Activated naive CD8-positive, alpha-beta T cell treated with anti-CD3 and anti-CD28 coated beads for 36 hours (primary cell): ENCODE measurements at regions not wholly inside any gene's neighbourhood (a gene's known extent, or its start where the extent isn't known, plus 50 kb on each side); places are given as distances from the start of the nearest gene placed in this dataset.
"Not testable (repeated sequence)": the region's sequence is repeated elsewhere in the genome, so short reads cannot be mapped to it uniquely, and the experiment has no call there.

ENCODE experiments used
- DNase-seq: peaks from one replicate; pipeline ENCODE4 v3.0.0; 2021
- H3K27ac Mint-ChIP-seq: one replicate; pipeline ENCODE4 v1.8.0; 2022; ENCODE audit warnings: mild to moderate bottlenecking, moderate library complexity, mixed read lengths
- H3K27me3 Mint-ChIP-seq: one replicate; pipeline ENCODE4 v1.8.0; 2022; ENCODE audit warnings: mild to moderate bottlenecking, mixed read lengths
- H3K36me3 Mint-ChIP-seq: one replicate; pipeline ENCODE4 v1.8.0; 2021; ENCODE audit warnings: mild to moderate bottlenecking, mixed read lengths
- H3K4me1 Mint-ChIP-seq: one replicate; pipeline ENCODE4 v1.8.0; 2021; ENCODE audit warnings: mixed read lengths
- H3K4me3 Mint-ChIP-seq: one replicate; pipeline ENCODE4 v1.8.0; 2022; ENCODE audit warnings: mild to moderate bottlenecking, moderate library complexity, mixed read lengths
- H3K9me3 Mint-ChIP-seq: one replicate; pipeline ENCODE4 v1.8.0; 2022; ENCODE audit warnings: mixed read lengths

DNA sequence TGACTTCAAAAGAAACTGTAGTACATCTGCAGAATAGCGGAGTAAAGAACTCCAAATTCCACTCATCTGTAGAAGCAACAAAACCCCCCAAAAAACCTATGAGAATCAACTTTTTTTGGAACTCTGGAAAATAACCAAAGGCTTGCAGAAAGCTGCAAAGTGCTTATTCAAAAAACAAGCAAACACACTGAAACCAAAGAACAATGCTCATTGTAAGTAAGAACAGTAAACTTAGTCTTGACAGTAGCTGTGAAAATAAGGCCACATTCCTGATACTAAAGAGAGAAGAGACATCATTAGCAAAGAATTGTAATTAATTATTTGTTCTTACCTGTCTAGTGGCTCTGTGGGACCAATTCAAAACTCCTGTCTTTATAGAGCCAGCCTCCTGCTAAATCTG is 534.3 kb upstream of the C16orf82 start:
- peaks cover 8% of the 10 kb centered on the region for H3K27me3 Mint-ChIP-seq
- H3K27ac Mint-ChIP-seq: no peak overlapping the region
- no peaks in the 10 kb centered on the region for H3K4me1 Mint-ChIP-seq
- H3K9me3 Mint-ChIP-seq: peaks cover 2% of the 10 kb centered on the region
- no peaks in the 10 kb centered on the region for H3K36me3 Mint-ChIP-seq
- H3K4me3 Mint-ChIP-seq: no peak overlapping the region
- no peak for DNase-seq

GRCh38 chr16:26542198-26542597 is 524.5 kb upstream of the C16orf82 start:
- Mint-ChIP-seq H3K4me1 (no peaks in the 10 kb centered on the region), H3K9me3 (no peaks in the 10 kb centered on the region), H3K36me3 (no peaks in the 10 kb centered on the region), H3K4me3 (no peak overlapping the region), H3K27ac (no peak overlapping the region), H3K27me3 (peaks cover 6% of the 10 kb centered on the region)
- no peak for DNase-seq

DNA sequence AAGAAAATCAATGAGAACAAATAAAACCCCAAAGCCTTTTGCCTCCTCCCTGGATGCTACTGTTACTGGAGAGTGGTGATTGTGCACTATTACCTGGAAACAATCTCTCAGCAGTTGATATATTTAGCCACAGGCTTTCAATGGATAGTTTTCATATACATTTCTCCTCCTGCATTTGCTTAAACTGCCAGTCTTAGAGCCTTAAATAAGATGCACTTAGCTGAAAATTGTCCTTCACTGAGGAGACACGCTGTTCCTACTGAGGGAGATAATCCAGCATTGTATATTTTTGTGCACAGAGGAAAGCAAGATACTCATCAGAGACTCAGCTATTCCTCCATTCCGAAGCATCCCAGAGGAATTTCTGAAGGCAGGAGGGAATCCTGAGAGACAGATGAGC is 520.2 kb upstream of the C16orf82 start:
- Mint-ChIP-seq H3K27ac (no peak overlapping the region), H3K4me1 (no peaks in the 10 kb centered on the region), H3K4me3 (no peak overlapping the region), H3K27me3 (peaks cover 9% of the 10 kb centered on the region), H3K36me3 (no peaks in the 10 kb centered on the region), H3K9me3 (no peaks in the 10 kb centered on the region)
- no peak for DNase-seq

GRCh38 chr16:26547681-26548080 is 519.0 kb upstream of the C16orf82 start:
- no peaks in the 10 kb centered on the region for H3K9me3 Mint-ChIP-seq
- no peaks in the 10 kb centered on the region for H3K36me3 Mint-ChIP-seq
- peaks cover 17% of the 10 kb centered on the region for H3K27me3 Mint-ChIP-seq
- DNase-seq: no peak
- H3K4me1 Mint-ChIP-seq: no peaks in the 10 kb centered on the region
- no peak overlapping the region for H3K4me3 Mint-ChIP-seq
- H3K27ac Mint-ChIP-seq: no peak overlapping the region

- H3K36me3 Mint-ChIP-seq: no peaks in the 10 kb centered on the region
- H3K27me3 Mint-ChIP-seq: peaks cover 29% of the 10 kb centered on the region
- DNase-seq: no peak
- no peaks in the 10 kb centered on the region for H3K4me1 Mint-ChIP-seq
- H3K27ac Mint-ChIP-seq: no peak overlapping the region
- H3K9me3 Mint-ChIP-seq: no peaks in the 10 kb centered on the region
- H3K4me3 Mint-ChIP-seq: no peak overlapping the region
These were observed 516.6 kb upstream of the C16orf82 start for GRCh38 chr16:26550111-26550610.

- no peak overlapping the region for H3K27ac Mint-ChIP-seq
- no peak for DNase-seq
These were observed 512.7 kb upstream of the C16orf82 start for GRCh38 chr16:26554030-26554429.

DNA sequence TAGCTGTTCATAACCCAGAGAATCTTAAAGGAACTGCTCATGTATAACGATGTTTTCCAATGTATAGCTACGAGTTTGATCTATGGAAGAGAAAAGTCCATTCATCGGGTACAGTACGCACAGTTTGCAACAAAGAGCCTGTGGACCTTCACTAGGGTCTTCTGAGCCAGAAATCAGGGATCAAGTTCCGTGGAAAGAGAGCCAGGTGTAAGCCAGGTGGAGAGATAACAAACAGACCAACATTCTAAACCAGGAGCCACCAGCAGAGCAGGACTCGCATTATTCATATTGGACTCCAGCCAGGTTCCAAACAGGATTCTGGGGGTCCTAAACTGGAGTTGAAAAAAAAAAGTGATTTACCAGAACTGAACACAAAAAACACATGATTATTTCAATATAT is 505.4 kb upstream of the C16orf82 start:
- Mint-ChIP-seq H3K27ac (no peak overlapping the region), H3K4me1 (no peaks in the 10 kb centered on the region), H3K9me3 (no peaks in the 10 kb centered on the region), H3K27me3 (peaks cover 39% of the 10 kb centered on the region), H3K4me3 (no peak overlapping the region), H3K36me3 (no peaks in the 10 kb centered on the region)
- DNase-seq: no peak

More at GRCh38 chr16:26554030-26554429, 512.7 kb upstream of the C16orf82 start:
- Mint-ChIP-seq H3K36me3 (no peaks in the 10 kb centered on the region), H3K9me3 (no peaks in the 10 kb centered on the region), H3K27me3 (peaks cover 39% of the 10 kb centered on the region), H3K4me1 (no peaks in the 10 kb centered on the region), H3K4me3 (no peak overlapping the region)

DNA sequence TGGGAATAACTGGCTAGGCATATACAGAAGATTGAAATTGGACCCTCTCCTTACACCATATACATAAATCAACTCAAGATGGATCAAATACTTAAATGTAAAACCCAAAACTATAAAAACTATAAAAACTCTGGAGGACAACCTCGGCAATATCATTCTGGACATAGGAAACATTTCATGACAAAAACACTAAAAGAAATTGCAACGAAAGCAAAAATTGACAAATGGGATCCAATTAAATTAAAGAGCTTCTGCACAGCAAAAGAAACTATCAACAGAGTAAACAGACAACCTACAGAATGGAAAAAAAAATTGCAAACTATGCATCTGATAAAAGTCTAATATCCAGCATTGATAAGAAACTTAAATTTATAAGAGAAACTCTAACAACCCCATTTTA is 503.7 kb upstream of the C16orf82 start:
- Mint-ChIP-seq H3K4me1 (no peaks in the 10 kb centered on the region), H3K36me3 (no peaks in the 10 kb centered on the region), H3K27me3 (peaks cover 30% of the 10 kb centered on the region), H3K9me3 (no peaks in the 10 kb centered on the region), H3K4me3 (no peak overlapping the region), H3K27ac (no peak overlapping the region)
- DNase-seq: no peak

- Mint-ChIP-seq H3K27ac (no peak overlapping the region), H3K4me1 (peaks cover 3% of the 10 kb centered on the region), H3K27me3 (peaks cover 11% of the 10 kb centered on the region), H3K36me3 (no peaks in the 10 kb centered on the region), H3K9me3 (no peaks in the 10 kb centered on the region), H3K4me3 (no peak overlapping the region)
- no peak for DNase-seq
These were observed 499.4 kb upstream of the C16orf82 start for GRCh38 chr16:26567356-26567755.

GRCh38 chr16:26569793-26570192 is 496.9 kb upstream of the C16orf82 start:
- no peaks in the 10 kb centered on the region for H3K36me3 Mint-ChIP-seq
- peaks cover 3% of the 10 kb centered on the region for H3K4me1 Mint-ChIP-seq
- H3K9me3 Mint-ChIP-seq: no peaks in the 10 kb centered on the region
- H3K4me3 Mint-ChIP-seq: no peak overlapping the region
- H3K27ac Mint-ChIP-seq: no peak overlapping the region
- H3K27me3 Mint-ChIP-seq: peaks cover 10% of the 10 kb centered on the region
- no peak for DNase-seq

- Mint-ChIP-seq H3K36me3 (no peaks in the 10 kb centered on the region), H3K27ac (no peak overlapping the region), H3K4me1 (no peaks in the 10 kb centered on the region), H3K27me3 (peaks cover 27% of the 10 kb centered on the region), H3K4me3 (no peak overlapping the region), H3K9me3 (peaks cover 3% of the 10 kb centered on the region)
- no peak for DNase-seq
These were observed 488.0 kb upstream of the C16orf82 start for GRCh38 chr16:26578748-26579147.

DNA sequence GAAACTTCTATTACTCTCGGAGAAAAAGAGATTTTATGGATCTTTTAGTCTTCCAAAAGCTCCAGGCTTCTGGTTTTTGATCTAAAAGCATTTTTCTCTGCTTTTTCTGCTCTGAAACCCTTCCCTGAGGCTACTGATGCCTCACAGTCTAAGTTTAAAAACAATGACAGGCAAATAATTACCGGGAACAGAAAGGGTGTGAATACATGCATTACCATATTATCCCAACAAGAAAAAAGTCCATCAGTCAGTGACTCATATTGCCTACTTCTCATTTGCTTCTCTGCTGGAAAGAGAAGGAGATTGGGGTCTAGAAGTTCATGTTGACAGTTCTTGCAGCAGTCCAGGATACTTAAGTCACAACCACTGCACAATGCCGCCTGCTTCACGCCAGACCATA is 482.9 kb upstream of the C16orf82 start:
- Mint-ChIP-seq H3K36me3 (no peaks in the 10 kb centered on the region), H3K4me3 (no peak overlapping the region), H3K27ac (no peak overlapping the region), H3K4me1 (no peaks in the 10 kb centered on the region), H3K27me3 (peaks cover 43% of the 10 kb centered on the region), H3K9me3 (peaks cover 14% of the 10 kb centered on the region)
- DNase-seq: no peak

DNA sequence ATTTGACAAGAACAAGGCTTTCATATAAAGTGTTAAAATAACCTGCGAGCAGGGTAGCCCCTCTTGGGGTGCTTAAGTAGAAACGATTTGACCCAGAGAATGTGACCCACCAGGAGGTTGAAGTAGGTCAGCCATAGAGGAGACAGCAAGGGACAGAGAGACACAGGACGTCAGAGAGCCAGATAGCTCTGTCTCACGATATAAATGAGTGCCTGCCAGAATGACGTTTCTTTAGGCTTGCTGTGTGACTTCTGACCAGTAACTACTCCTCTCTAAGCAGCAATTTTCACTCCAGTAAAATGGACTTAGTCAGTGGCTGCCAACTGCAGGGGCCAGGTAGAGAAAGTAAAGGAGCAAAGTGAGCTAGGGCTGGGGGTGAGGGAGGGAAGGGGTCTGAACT is 473.0 kb upstream of the C16orf82 start:
- H3K4me1 Mint-ChIP-seq: peaks cover 33% of the 10 kb centered on the region
- DNase-seq: no peak
- peaks cover 3% of the 10 kb centered on the region for H3K9me3 Mint-ChIP-seq
- peaks cover 56% of the 10 kb centered on the region for H3K27me3 Mint-ChIP-seq
- H3K27ac Mint-ChIP-seq: no peak overlapping the region
- peaks cover 14% of the 10 kb centered on the region for H3K36me3 Mint-ChIP-seq
- H3K4me3 Mint-ChIP-seq: no peak overlapping the region

DNA sequence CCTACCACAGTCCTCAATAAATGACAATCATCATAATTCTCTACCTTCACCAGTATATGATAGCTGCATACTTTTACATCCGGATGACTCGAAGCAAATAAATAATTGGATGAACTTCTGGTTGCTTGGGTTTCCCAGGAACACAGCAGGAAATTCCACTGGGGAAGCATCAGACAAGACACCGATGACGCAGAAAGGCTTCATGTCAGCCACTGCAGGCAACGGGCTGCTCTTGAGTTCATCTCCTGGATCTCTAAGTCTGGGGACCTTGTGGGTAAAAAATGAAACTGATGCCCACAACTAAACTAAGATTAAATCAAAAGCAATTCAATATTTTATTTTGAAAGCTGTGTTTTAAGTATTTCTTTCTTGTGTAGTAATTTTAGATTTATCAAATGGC is 472.1 kb upstream of the C16orf82 start:
- Mint-ChIP-seq H3K36me3 (peaks cover 20% of the 10 kb centered on the region), H3K4me1 (peaks cover 43% of the 10 kb centered on the region), H3K9me3 (peaks cover 6% of the 10 kb centered on the region), H3K27ac (no peak overlapping the region), H3K27me3 (peaks cover 53% of the 10 kb centered on the region), H3K4me3 (no peak overlapping the region)
- DNase-seq: no peak

DNA sequence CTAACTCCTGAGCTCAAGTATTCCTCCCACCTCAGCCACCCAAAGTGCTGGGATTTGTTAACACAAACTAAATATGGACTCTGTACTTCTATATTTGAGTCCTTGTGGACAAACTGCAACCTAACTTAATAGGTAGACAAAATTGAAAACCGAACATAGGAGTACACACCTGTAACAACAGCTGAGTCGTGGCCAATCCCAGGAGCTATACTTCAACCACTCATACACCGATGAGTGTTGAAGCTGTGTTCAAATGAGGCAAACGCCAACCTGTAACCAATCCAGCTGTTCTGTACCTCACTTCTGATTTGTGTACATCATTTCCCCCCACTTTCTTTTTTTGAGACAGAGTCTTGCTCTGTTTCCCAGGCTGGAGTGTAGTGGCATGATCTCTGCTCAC is 471.5 kb upstream of the C16orf82 start:
- H3K27me3 Mint-ChIP-seq: peaks cover 48% of the 10 kb centered on the region
- DNase-seq: no peak
- H3K4me3 Mint-ChIP-seq: no peak overlapping the region
- H3K9me3 Mint-ChIP-seq: peaks cover 6% of the 10 kb centered on the region
- peaks cover 22% of the 10 kb centered on the region for H3K36me3 Mint-ChIP-seq
- H3K27ac Mint-ChIP-seq: peak overlapping the region; percentile 52
- peaks cover 44% of the 10 kb centered on the region for H3K4me1 Mint-ChIP-seq

DNA sequence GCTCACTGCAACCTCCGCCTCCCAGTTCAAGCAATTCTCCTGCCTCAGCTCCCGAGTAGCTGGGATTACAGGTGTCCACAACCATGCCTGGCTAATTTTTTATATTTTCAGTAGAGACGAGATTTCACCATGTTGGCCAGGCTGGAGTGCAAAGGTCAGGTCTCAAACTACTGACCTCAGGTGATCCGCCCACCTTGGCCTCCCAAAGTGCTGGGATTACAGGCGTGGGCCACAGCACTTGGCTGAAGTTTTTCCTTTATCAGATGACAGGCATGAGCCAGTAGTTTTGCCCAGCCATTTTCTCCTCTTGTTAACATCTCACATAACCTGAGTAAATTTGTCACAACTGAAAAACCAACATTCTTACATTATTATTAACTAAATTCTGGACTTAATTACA is 470.7 kb upstream of the C16orf82 start:
- Mint-ChIP-seq H3K4me1 (peaks cover 45% of the 10 kb centered on the region), H3K36me3 (peaks cover 22% of the 10 kb centered on the region), H3K27me3 (peaks cover 40% of the 10 kb centered on the region)
- not testable (repeated sequence) for H3K27ac Mint-ChIP-seq, DNase-seq, H3K9me3 Mint-ChIP-seq, H3K4me3 Mint-ChIP-seq

DNA sequence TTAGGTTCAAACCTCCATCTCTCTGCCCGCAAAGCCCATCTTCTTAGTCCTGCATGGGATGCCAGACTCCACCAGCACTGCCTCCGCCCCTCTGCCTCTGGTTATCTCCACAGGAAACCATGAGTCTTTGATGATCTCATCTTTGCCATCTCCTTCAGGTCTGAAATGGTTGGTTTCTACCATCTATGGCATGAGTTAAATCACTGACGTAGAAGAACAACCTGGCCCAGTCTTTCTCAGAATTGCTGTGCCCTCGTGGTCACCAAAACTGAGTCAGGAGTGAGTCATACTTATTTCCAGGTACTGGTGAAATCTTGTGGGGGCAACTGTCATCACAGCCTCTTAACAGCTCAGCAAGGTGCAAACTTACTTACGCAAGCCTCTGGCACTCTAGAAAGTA is 468.7 kb upstream of the C16orf82 start:
- peaks cover 6% of the 10 kb centered on the region for H3K9me3 Mint-ChIP-seq
- DNase-seq: peak; percentile 70
- peaks cover 22% of the 10 kb centered on the region for H3K36me3 Mint-ChIP-seq
- H3K27me3 Mint-ChIP-seq: peaks cover 30% of the 10 kb centered on the region
- peak overlapping the region; percentile 23 for H3K4me3 Mint-ChIP-seq
- H3K4me1 Mint-ChIP-seq: peaks cover 50% of the 10 kb centered on the region
- H3K27ac Mint-ChIP-seq: peak overlapping the region; percentile 88
